Neural progenitor cell (in vitro differentiated cells): ENCODE measurements at regions not wholly inside any gene's neighbourhood (a gene's known extent, or its start where the extent isn't known, plus 50 kb on each side); places are given as distances from the start of the nearest gene placed in this dataset.

Experiments
- DNase-seq: peaks from one replicate; pipeline ENCODE4 v3.0.0-alpha.2; 2016; ENCODE audit warnings: low spot score
- H2AFZ ChIP-seq: fragments of 200-600 bp; sonication (generic); replicated peaks from 2 replicates; pipeline ENCODE4 v1.6.1; 2016; ENCODE audit warnings: antibody characterized with exemption
- H3F3A ChIP-seq: fragments of 200-600 bp; sonication (generic); 2 replicates; pipeline ENCODE4 v1.6.1; 2016; ENCODE audit warnings: antibody characterized with exemption, low read depth
- H3K27ac ChIP-seq: fragments of 200-600 bp; sonication (generic); 2 replicates; pipeline ENCODE4 v1.5.1; 2016; ENCODE audit warnings: mild to moderate bottlenecking
- H3K27me3 ChIP-seq: fragments of 200-600 bp; sonication (generic); 2 replicates; pipeline ENCODE4 v1.6.1; 2016; ENCODE audit warnings: mild to moderate bottlenecking, moderate library complexity
- H3K36me3 ChIP-seq: fragments of 200-600 bp; sonication (generic); 2 replicates; pipeline ENCODE4 v1.5.1; 2016
- H3K4me1 ChIP-seq: fragments of 200-600 bp; sonication (generic); 2 replicates; pipeline ENCODE4 v1.6.1; 2016; ENCODE audit warnings: mixed run types
- H3K4me2 ChIP-seq: fragments of 200-600 bp; sonication (generic); 2 replicates; pipeline ENCODE4 v1.6.1; 2016
- H3K4me3 ChIP-seq: fragments of 200-600 bp; sonication (generic); 2 replicates; pipeline ENCODE4 v1.5.1; 2016
- H3K79me2 ChIP-seq: fragments of 200-600 bp; sonication (generic); 2 replicates; pipeline ENCODE4 v1.6.1; 2016; ENCODE audit warnings: low read depth
- H3K9ac ChIP-seq: fragments of 200-600 bp; sonication (generic); 2 replicates; pipeline ENCODE4 v1.6.1; 2016
- H3K9me3 ChIP-seq: fragments of 200-600 bp; sonication (generic); 2 replicates; pipeline ENCODE4 v1.5.1; 2016; ENCODE audit warnings: low read depth
- H4K20me1 ChIP-seq: fragments of 200-600 bp; sonication (generic); 2 replicates; pipeline ENCODE4 v1.6.1; 2016; ENCODE audit warnings: low read depth
- H3K27ac Mint-ChIP-seq: 3 replicates; pipeline ENCODE4 v1.8.0; 2021; ENCODE audit warnings: mixed read lengths
- H3K27me3 Mint-ChIP-seq: 2 replicates; pipeline ENCODE4 v1.8.0; 2022; ENCODE audit warnings: low read depth, mild to moderate bottlenecking, inconsistent platforms, moderate library complexity, mixed read lengths; ENCODE audit not compliant: insufficient read depth
- H3K36me3 Mint-ChIP-seq: 3 replicates; pipeline ENCODE4 v1.8.0; 2021; ENCODE audit warnings: mixed read lengths
- H3K4me1 Mint-ChIP-seq: 3 replicates; pipeline ENCODE4 v1.8.0; 2021; ENCODE audit warnings: mixed read lengths
- H3K4me3 Mint-ChIP-seq: 3 replicates; pipeline ENCODE4 v1.8.0; 2021; ENCODE audit warnings: mild to moderate bottlenecking, moderate library complexity, mixed read lengths
- H3K9me3 Mint-ChIP-seq: 3 replicates; pipeline ENCODE4 v1.8.0; 2020; ENCODE audit warnings: mixed read lengths
- CTCF ChIP-seq: fragments of 200-600 bp; sonication (generic); IDR thresholded peaks from 2 replicates; pipeline ENCODE4 v1.5.1; 2017; ENCODE audit warnings: antibody characterized with exemption, mild to moderate bottlenecking
- EZH2 ChIP-seq: fragments of 200-600 bp; sonication (generic); IDR thresholded peaks from 2 replicates; pipeline ENCODE4 v1.6.1; 2017; ENCODE audit warnings: antibody characterized with exemption, mild to moderate bottlenecking, moderate library complexity
- EZH2phosphoT487 ChIP-seq: fragments of 200-600 bp; sonication (generic); IDR thresholded peaks from 2 replicates; pipeline ENCODE4 v1.6.1; 2017; ENCODE audit warnings: antibody characterized with exemption

GRCh38 chrX:145393702-145394235 lies 146.5 kb downstream of the SPANXN1 start:
- peak; percentile 15 for DNase-seq
- no peak overlapping the region for H3K4me2 ChIP-seq

GRCh38 chrX:145394344-145394743 lies 147.0 kb downstream of the SPANXN1 start:
- Mint-ChIP-seq H3K27ac (no peak overlapping the region), H3K9me3 (peaks cover 16% of the 10 kb centered on the region), H3K4me3 (no peak overlapping the region), H3K4me1 (no peaks in the 10 kb centered on the region), H3K27me3 (peaks cover 2% of the 10 kb centered on the region), H3K36me3 (no peaks in the 10 kb centered on the region)
- Histone ChIP-seq H3K4me2 (no peak overlapping the region), H3K27ac (no peak overlapping the region), H4K20me1 (no peaks in the 10 kb centered on the region), H3K36me3 (no peaks in the 10 kb centered on the region), H3K79me2 (no peaks in the 10 kb centered on the region), H3K9ac (no peak overlapping the region), H3K9me3 (peaks cover 11% of the 10 kb centered on the region), H2AFZ (no peak overlapping the region), H3K4me3 (no peak overlapping the region), H3K4me1 (no peaks in the 10 kb centered on the region), H3F3A (no peaks in the 10 kb centered on the region), H3K27me3 (no peaks in the 10 kb centered on the region)
- DNase-seq, result no peak
- TF ChIP-seq EZH2 (no peak), CTCF (no peak), EZH2phosphoT487 (no peak)

More at GRCh38 chrX:145393702-145394235, 146.5 kb downstream of the SPANXN1 start:
- H3K9me3 ChIP-seq, result peaks cover 11% of the 10 kb centered on the region
- no peaks in the 10 kb centered on the region for H3K36me3 ChIP-seq
- Mint-ChIP-seq H3K9me3 (peaks cover 16% of the 10 kb centered on the region), H3K36me3 (no peaks in the 10 kb centered on the region), H3K4me1 (no peaks in the 10 kb centered on the region), H3K4me3 (no peak overlapping the region), H3K27me3 (peaks cover 2% of the 10 kb centered on the region), H3K27ac (no peak overlapping the region)
- no peaks in the 10 kb centered on the region for H4K20me1 ChIP-seq
- no peak overlapping the region for H2AFZ ChIP-seq
- H3K79me2 ChIP-seq, result no peaks in the 10 kb centered on the region
- no peak overlapping the region for H3K4me3 ChIP-seq
- H3F3A ChIP-seq, result no peaks in the 10 kb centered on the region
- H3K27me3 ChIP-seq, result no peaks in the 10 kb centered on the region
- TF ChIP-seq EZH2 (no peak), CTCF (peak; percentile 61)
- no peak overlapping the region for H3K9ac ChIP-seq
- no peak overlapping the region for H3K27ac ChIP-seq
- H3K4me1 ChIP-seq, result no peaks in the 10 kb centered on the region

GRCh38 chrX:145396612-145397011 lies 149.3 kb downstream of the SPANXN1 start:
- H3K9me3 ChIP-seq, result peaks cover 11% of the 10 kb centered on the region
- no peak overlapping the region for H3K4me3 Mint-ChIP-seq
- no peak overlapping the region for H3K4me3 ChIP-seq
- no peak overlapping the region for H2AFZ ChIP-seq
- H3K36me3 Mint-ChIP-seq, result no peaks in the 10 kb centered on the region
- H3K9me3 Mint-ChIP-seq, result peaks cover 15% of the 10 kb centered on the region
- no peak for DNase-seq
- H3K4me1 ChIP-seq, result no peaks in the 10 kb centered on the region
- no peak overlapping the region for H3K4me2 ChIP-seq
- H4K20me1 ChIP-seq, result no peaks in the 10 kb centered on the region
- H3K27ac ChIP-seq, result no peak overlapping the region
- H3F3A ChIP-seq, result no peaks in the 10 kb centered on the region
- H3K4me1 Mint-ChIP-seq, result no peaks in the 10 kb centered on the region
- H3K27me3 ChIP-seq, result no peaks in the 10 kb centered on the region
- H3K27me3 Mint-ChIP-seq, result peaks cover 2% of the 10 kb centered on the region
- TF ChIP-seq CTCF (no peak), EZH2phosphoT487 (no peak), EZH2 (no peak)
- no peaks in the 10 kb centered on the region for H3K79me2 ChIP-seq
- no peaks in the 10 kb centered on the region for H3K36me3 ChIP-seq
- no peak overlapping the region for H3K27ac Mint-ChIP-seq
- H3K9ac ChIP-seq, result no peak overlapping the region
